ENCODE measurements at regions not wholly inside any gene's neighbourhood (a gene's known extent, or its start where the extent isn't known, plus 50 kb on each side); places are given as distances from the start of the nearest gene placed in this dataset.

GRCh38 chr20:21033817-21034216 lies 72.3 kb downstream of the LINC00237 start:
- DNase-seq (ENCODE audit: low read depth, low spot score), result no peak

DNA sequence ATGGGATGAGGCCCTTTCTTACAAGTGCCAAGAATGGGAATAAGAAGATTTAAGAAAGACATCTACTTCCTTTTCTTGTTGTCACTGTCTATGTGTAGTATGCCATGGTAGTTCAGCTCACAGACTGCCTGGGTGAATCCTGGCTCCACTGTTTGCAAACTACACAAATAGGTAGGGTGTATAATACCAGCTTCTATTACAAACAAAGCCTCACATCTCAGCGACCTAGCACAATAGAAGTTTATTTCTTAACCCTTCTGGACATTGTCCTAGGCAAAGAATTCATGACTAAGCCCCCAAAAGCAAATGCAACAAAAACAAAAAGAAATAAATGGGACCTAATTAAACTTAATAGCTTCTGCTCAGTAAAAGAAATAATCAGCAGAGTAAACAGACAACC lies 74.5 kb downstream of the LINC00237 start:
- no peak for DNase-seq (ENCODE audit: low read depth, low spot score)

GRCh38 chr20:21029341-21029740 lies 76.8 kb downstream of the LINC00237 start:
- no peak for DNase-seq (ENCODE audit: low read depth, low spot score)

GRCh38 chr20:21028921-21029320 lies 77.2 kb downstream of the LINC00237 start:
- no peak for DNase-seq (ENCODE audit: low read depth, low spot score)

GRCh38 chr20:21028436-21028835 lies 77.7 kb downstream of the LINC00237 start:
- no peak for DNase-seq (ENCODE audit: low read depth, low spot score)

DNA sequence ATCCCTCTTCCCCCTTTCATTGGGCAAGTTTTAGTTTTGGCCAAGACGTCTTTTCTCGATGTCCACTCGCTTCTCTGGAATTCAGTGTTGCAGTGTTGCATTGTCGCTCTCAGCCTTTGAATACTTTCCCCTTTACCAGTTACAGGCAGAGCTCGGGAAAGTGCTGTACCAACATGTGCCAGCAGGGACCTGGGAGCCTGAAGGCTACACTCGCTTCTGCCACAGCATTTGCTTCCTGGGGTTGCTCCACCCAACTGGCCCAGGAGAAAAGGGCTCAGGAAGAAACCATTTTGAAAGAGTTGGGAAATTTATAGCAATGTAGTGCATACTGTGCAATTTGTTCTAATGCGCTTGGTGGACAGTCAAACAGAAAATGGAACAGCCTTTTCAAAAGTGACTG lies 78.6 kb downstream of the LINC00237 start:
- DNase-seq (ENCODE audit: low read depth, low spot score), result no peak

- DNase-seq (ENCODE audit: low read depth, low spot score), result no peak
Observed at GRCh38 chr20:21026951-21027350, 79.2 kb downstream of the LINC00237 start.

DNA sequence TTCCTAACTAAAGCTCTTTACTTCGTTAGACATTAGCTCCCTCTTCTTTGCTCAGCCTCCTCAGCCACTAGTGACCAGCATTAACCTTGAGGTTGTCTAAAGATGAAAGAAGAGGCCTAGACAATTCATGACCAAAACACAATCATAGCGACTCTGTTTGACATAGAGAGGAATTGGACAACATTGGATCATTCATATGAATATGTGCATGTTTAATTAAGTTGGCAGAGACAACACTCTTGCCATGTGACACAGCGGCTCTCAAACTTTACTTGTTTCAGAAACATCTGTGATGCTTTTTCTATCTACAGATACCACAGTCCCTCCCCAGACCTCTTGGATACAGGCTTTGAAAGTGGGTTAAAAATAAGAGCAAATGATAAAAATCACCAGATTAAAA lies 81.7 kb downstream of the LINC00237 start:
- no peak for DNase-seq (ENCODE audit: low read depth, low spot score)

DNA sequence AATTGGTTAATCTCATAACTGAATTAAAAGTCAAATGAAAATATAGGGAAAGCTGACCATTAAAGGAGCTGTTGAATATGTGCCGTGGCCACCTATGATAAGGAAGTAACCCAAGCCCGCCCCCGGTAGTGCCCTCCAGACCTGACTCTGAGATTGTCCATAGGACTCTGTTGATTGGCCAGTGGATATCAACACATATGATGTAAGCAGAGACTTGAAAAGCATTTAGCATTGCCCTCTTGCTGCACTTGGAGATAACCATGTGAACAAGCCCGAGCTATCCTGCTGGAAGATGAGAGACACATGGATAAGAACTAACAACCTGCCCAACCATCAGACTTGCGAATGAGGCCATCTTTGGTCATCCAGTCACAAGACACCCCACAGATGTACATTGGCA lies 83.2 kb downstream of the LINC00237 start:
- DNase-seq (ENCODE audit: low read depth, low spot score), result no peak

DNA sequence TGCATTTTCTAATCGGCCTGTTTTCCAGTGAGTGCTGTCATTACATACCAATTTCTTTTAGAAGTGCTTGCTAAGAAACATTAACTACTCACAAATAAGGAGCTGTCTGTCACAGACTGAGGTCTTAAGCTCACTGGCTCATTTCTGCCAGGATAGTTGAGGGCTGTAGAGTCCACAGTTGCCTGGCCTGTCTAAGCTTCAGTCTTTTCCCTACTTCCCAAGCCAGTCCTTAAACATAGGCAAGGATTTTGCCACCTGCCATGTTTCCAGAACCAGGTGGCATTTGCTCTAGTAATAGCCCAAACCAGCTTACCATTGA lies 84.7 kb downstream of the LINC00237 start:
- no peak for DNase-seq (ENCODE audit: low read depth, low spot score)

DNA sequence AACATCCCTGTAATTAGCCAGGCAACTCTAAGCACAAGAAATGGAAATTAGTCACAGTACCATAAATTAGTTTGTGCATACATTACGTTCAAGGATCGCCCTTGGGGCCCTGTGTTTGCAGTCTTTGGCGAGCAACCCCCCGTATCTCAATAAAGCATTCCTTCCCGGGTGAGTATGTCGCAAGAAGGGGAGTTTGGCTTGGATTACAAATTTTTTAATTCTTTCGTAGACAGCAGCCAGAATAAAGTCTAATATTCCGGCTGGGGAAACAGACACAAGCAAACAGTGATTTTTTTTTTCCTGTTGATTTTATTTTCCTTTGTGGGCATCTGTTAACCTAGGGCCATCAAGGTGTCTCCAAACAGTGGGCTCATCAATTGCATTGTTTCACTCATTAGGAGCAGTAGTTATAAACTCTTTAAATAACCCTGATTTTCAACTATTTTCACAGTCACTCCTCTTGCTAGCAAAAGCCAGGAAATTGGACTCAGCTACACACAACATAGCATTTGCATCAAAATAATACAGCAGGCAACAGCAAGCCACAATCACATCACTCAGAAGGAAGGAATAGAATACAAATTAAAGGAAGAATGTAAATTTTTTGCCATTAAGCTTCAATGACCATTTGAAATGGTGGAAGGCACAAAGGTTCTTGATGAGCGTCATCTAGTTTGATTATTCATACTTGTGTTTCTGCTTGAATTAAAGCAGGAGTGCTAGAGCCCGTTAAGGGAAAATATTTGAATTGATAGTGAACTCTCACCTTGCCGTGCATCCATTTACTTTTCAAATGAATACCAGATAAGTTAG lies 85.3 kb downstream of the LINC00237 start:
- DNase-seq (ENCODE audit: low read depth, low spot score), result no peak

DNA sequence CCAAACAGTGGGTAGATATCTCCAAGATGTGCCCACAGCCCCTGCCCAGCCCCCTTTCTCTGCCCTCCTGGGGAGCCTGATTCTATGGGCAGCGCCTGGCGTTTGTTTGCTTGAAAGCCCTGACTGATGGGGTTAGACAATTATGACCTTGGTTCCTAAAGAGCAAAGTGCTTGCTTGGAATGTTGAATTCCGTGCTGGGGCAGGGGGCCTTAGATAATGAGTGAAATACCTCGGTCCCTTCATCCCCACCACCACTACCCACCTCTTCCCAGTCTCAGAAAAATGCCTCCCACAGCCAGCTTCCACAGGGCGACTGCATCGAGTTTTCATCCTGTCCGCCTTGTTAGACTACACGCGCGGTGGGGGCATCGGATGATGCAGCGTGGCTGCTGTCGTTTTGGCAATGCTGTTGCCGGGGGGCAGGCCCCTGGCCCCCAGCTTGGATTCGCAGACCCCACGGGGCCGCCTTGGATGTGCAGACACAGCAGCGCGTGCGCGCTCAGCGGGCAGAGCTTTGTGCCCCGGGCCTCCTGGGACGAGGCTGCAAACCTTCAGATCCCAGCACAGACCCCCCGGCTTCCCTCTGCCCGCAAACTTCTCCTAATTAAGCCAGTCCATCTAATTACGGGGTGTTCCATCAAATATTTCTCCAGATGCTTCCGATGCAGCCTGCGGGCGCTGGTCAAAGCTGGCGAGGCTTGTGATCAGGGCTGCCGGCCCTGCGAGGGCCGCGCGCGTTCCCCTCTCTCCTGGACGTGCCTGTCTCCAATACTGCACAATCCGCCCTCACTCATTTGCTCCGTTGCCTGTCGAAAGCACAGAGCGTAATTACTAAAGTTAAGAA lies 86.1 kb downstream of the LINC00237 start:
- DNase-seq (ENCODE audit: low read depth, low spot score), result no peak

DNA sequence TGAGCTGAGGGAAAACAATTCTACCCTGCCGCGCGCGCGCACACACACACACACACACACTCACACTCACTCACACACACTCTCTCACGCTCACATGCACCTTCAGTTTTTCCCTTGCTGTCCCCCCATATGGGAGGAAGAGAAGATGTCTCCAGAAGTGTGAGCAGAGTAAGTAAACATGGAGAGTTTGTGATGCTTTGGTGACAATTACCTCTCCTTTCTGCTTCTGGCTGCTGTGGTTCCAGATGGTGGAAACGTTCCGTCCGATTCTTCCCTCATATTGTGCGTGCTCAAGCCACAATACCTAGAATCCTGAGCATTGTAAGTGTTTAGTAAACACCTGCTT lies 86.7 kb downstream of the LINC00237 start:
- no peak for DNase-seq (ENCODE audit: low read depth, low spot score)

DNA sequence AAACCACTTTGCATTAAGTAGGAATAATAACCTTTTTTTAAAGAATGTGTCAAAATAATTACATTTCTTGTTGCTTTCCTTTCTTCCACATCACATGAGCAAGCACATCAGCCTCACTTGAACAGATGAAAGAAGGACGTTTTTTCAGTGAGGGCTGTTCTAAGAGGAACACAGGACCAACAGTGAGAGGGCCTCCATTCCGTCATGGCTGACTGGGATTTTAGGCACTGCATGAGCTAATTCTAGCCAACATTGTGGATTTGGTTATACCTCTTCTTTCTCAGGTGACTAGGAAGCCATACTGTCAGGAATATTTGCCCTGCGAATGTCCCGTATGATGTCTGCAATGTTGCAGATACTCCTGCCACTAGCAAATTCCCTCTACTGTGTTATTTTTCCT lies 87.6 kb downstream of the LINC00237 start:
- DNase-seq (ENCODE audit: low read depth, low spot score), result no peak

GRCh38 chr20:21017528-21018085 lies 88.6 kb downstream of the LINC00237 start:
- DNase-seq (ENCODE audit: low read depth, low spot score), result no peak

DNA sequence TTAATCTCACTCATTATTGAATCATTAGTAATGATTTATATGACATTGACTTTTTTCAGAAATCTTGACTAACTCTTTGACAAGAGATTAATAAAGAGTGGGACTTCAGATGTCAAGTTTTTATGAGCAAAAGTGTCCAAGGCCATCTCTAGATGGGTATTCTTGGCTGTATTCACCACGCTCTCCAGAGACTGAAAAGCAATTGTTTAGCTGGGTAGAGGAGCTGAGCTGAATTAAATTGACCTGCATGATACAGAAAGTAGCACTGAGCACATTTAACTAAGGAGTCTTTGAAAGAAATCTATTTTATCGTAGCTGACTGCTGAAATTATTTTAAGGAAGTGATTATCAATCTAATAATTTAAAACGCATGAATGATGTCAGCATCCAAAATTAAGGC lies 89.4 kb downstream of the LINC00237 start:
- no peak for DNase-seq (ENCODE audit: low read depth, low spot score)

- DNase-seq (ENCODE audit: low read depth, low spot score), result no peak
Observed at GRCh38 chr20:21014528-21014927, 91.6 kb downstream of the LINC00237 start.

GRCh38 chr20:21008951-21009350 lies 97.2 kb downstream of the LINC00237 start:
- DNase-seq (ENCODE audit: low read depth, low spot score), result no peak

DNA sequence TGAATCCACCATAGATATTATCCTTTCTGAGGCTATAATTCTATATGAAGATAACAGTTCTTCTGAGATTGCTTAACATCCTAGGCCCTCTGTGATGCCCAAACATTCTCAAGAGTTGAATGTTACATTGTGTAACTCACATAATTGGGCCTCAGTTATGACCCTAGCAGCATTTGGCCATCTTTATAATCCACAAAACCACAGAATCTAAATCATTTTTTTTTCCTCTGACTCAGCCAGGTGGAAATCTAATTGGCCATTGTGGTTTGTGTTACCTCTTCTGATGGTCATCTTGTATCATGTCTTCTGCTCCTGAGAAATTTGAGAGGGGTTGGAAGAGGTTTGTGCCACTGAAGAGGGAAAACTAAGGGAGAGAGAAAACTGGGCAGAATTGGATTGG lies 99.5 kb downstream of the LINC00237 start:
- DNase-seq (ENCODE audit: low read depth, low spot score), result no peak

- no peak for DNase-seq (ENCODE audit: low read depth, low spot score)
Observed at GRCh38 chr20:21004386-21005076, 101.6 kb downstream of the LINC00237 start.

DNA sequence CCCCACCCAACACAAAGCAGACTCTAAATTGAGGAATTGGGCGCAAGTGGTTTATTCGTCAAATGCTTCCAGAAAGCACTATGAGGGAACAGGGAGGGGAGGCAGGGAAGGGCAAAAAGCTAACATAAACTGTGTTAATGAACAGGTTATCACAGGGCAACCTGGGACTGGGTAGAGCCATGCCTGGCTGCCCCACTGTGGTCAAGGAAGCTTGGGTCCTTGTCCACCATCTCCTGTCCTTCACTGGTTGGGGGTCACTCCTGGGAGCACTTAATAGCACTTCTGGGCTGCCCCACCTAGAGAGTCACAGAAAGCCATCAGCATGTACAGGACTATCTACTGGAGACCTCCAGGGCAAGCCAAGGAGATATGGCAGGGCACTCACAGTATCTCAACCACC lies 102.3 kb downstream of the LINC00237 start:
- DNase-seq (ENCODE audit: low read depth, low spot score), result no peak

- DNase-seq (ENCODE audit: low read depth, low spot score), result no peak
Observed at GRCh38 chr20:21002486-21002885, 103.7 kb downstream of the LINC00237 start.

Measured in activated CD4-positive, CD25-positive, alpha-beta regulatory T cell treated with anti-CD3 and anti-CD28 coated beads, Interleukin-2, amount 50 U/mL, for 16 hours (primary cell).